ENCODE measurements at regions not wholly inside any gene's neighbourhood (a gene's known extent, or its start where the extent isn't known, plus 50 kb on each side); places are given as distances from the start of the nearest gene placed in this dataset.

GRCh38 chr19:29324291-29324680 lies 111.3 kb upstream of the UQCRFS1 start:
- DNase-seq, result no peak

- no peak for DNase-seq
Observed at GRCh38 chr19:29324717-29325116, 111.8 kb upstream of the UQCRFS1 start.

- no peak for DNase-seq
Observed at GRCh38 chr19:29325241-29325975, 112.5 kb upstream of the UQCRFS1 start.

- DNase-seq, result no peak
Observed at GRCh38 chr19:29326351-29326750, 113.4 kb upstream of the UQCRFS1 start.

- DNase-seq, result no peak
Observed at GRCh38 chr19:29326849-29327840, 114.2 kb upstream of the UQCRFS1 start.

- DNase-seq, result no peak
Observed at GRCh38 chr19:29328586-29328985, 115.6 kb upstream of the UQCRFS1 start.

GRCh38 chr19:29329460-29330134 lies 116.6 kb upstream of the UQCRFS1 start:
- peak; percentile 10 for DNase-seq

- no peak for DNase-seq
Observed at GRCh38 chr19:29336425-29336824, 123.5 kb upstream of the UQCRFS1 start.

- no peak for DNase-seq
Observed at GRCh38 chr19:29337029-29337428, 124.1 kb upstream of the UQCRFS1 start.

- no peak for DNase-seq
Observed at GRCh38 chr19:29338480-29338879, 125.5 kb upstream of the UQCRFS1 start.

- DNase-seq, result no peak
Observed at GRCh38 chr19:29342721-29343120, 129.8 kb upstream of the UQCRFS1 start.

GRCh38 chr19:29364224-29364726 lies 151.3 kb upstream of the UQCRFS1 start:
- no peak for DNase-seq

- no peak for DNase-seq
Observed at GRCh38 chr19:29364999-29365398, 152.0 kb upstream of the UQCRFS1 start.

- DNase-seq, result no peak
Observed at GRCh38 chr19:29365836-29366417, 153.0 kb upstream of the UQCRFS1 start.

- no peak for DNase-seq
Observed at GRCh38 chr19:29366757-29367156, 153.8 kb upstream of the UQCRFS1 start.

- DNase-seq, result no peak
Observed at GRCh38 chr19:29367791-29368222, 154.9 kb upstream of the UQCRFS1 start.

GRCh38 chr19:29370276-29370675 lies 155.5 kb upstream of the VSTM2B start:
- DNase-seq, result no peak

GRCh38 chr19:29371251-29372090 lies 154.3 kb upstream of the VSTM2B start:
- DNase-seq, result no peak

- no peak for DNase-seq
Observed at GRCh38 chr19:29372091-29372415, 153.7 kb upstream of the VSTM2B start.

GRCh38 chr19:29372461-29372860 lies 153.3 kb upstream of the VSTM2B start:
- DNase-seq, result no peak

GRCh38 chr19:29372921-29373797 lies 152.6 kb upstream of the VSTM2B start:
- no peak for DNase-seq
